ENCODE measurements at regions not wholly inside any gene's neighbourhood (a gene's known extent, or its start where the extent isn't known, plus 50 kb on each side); places are given as distances from the start of the nearest gene placed in this dataset.
A peak's percentile ranks its signal among the peaks of the same experiment; 100 is the strongest.
"Not testable (repeated sequence)": the region's sequence is repeated elsewhere in the genome, so short reads cannot be mapped to it uniquely, and the experiment has no call there.

DNA sequence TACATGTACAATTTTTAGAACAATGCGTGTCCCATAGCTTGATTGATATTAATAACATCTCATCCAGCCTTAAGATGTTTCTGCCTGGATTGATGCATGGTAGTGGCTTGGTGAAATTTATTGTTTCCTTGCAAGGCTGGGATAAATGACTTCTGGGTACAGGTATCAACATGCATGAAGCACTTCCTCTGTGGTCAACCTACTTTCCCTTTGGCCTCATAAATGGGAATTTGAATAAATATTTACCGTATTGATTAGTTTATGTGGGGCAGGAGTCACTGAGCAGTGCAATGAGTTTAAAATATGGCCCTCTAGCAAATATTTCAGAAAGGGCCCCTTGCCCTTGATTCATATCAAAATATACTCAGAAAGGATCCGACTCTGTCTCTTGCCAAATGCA is 83.9 kb upstream of the KCNE2 start:
- peak; percentile 51 for DNase-seq (ENCODE audit: low read depth)
- TF ChIP-seq, protein P1, sequence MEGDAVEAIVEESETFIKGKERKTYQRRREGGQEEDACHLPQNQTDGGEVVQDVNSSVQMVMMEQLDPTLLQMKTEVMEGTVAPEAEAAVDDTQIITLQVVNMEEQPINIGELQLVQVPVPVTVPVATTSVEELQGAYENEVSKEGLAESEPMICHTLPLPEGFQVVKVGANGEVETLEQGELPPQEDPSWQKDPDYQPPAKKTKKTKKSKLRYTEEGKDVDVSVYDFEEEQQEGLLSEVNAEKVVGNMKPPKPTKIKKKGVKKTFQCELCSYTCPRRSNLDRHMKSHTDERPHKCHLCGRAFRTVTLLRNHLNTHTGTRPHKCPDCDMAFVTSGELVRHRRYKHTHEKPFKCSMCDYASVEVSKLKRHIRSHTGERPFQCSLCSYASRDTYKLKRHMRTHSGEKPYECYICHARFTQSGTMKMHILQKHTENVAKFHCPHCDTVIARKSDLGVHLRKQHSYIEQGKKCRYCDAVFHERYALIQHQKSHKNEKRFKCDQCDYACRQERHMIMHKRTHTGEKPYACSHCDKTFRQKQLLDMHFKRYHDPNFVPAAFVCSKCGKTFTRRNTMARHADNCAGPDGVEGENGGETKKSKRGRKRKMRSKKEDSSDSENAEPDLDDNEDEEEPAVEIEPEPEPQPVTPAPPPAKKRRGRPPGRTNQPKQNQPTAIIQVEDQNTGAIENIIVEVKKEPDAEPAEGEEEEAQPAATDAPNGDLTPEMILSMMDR (IDR thresholded peaks at IDR 0.05; ENCODE audit: insufficient read depth, low read depth, low read length, missing control alignments), result no peak

DNA sequence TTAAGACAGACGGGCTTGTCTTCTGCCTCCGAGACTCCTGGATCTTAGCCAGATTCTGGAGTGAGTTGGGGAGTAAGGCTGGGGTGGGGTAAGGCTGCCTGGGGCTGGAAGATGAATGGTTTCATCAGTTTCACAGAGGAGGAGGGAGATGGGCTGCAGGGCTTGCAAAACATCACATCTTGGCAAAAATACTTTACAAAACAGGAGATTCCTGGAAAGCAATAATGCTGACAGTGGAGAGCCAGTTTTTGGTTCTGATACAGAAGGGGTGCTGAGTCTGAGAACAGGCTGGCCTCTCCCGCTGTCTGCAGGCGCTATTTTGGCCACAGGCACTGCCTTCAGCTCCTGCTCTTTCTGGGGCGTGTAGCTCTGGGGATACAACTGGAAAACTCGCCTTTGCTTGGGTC is 83.4 kb upstream of the KCNE2 start:
- peak; percentile 55 for DNase-seq (ENCODE audit: low read depth)
- H3K4me3 ChIP-seq (ENCODE audit: low read length), result no peak overlapping the region
- TF ChIP-seq, protein P1 (IDR thresholded peaks at IDR 0.05; ENCODE audit: insufficient read depth, low read depth, low read length, missing control alignments), result no peak

More for the DNA sequence above, 83.9 kb upstream of the KCNE2 start:
- H3K4me3 ChIP-seq (ENCODE audit: low read length), result no peak overlapping the region

DNA sequence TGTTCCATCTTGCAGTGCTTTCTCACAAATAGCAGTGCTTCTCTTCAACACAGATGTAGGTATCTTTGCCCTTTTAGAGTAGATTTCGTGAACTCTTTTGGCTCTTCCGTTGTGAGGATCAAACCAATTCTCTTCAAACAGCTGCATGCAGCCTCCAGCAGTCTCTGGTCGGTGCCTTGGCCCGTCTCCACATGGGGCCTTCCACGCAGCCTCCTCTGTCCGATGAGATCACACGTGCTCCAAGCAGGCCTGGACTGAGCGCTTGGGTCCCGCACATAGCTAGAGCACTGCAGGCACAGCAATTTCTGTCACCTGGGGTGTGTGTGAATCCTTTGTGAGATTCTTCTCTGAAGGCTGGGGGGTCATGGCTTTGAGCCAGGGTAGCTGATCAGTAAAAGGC is 82.8 kb upstream of the KCNE2 start:
- TF ChIP-seq, protein P1 (IDR thresholded peaks at IDR 0.05; ENCODE audit: insufficient read depth, low read depth, low read length, missing control alignments), result no peak

DNA sequence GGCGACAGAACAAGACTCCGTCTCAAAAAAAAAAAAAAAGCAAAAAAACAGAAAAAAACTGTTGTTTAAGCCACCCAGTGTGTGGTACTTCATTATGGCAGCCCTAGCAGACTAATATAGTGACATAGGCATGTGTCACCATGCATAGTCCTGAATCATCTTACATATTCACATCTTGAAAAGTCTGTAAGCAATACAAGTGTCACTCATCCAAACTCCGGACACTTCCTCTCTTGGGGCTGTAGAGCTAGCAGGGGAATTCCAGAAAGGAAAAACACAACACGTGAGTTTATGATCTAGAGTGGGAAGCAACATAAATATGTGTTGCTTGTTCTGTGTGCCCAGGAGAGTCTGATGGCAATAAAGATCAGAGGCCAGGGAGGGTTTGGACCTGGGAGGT is 81.6 kb upstream of the KCNE2 start:
- no peak overlapping the region for H3K4me3 ChIP-seq (ENCODE audit: low read length)
- peak; percentile 74 for DNase-seq (ENCODE audit: low read depth)
- TF ChIP-seq, protein P1 (IDR thresholded peaks at IDR 0.05; ENCODE audit: insufficient read depth, low read depth, low read length, missing control alignments), result no peak

More for the DNA sequence above, 82.8 kb upstream of the KCNE2 start:
- H3K4me3 ChIP-seq (ENCODE audit: low read length), result no peak overlapping the region
- peak; percentile 5 for DNase-seq (ENCODE audit: low read depth)

DNA sequence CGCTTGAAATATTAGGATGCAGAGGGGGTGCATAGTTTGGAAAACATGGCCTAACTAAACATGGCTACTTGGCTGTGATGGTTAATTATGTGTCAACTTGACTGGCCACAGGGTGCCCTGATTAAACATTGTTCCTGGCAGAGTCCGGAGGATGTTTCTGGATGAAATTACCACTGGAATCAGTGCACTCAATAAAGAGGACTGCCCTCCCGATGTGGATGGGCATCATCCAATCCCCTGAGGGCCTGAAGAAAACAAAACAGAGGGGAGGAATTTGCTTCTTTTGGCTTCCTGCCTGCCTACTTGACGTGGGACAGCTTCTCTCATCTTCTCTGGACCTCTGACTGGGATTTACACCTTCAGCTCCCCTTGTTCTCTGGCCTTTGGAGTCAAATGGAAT is 79.1 kb upstream of the KCNE2 start:
- H3K4me3 ChIP-seq (ENCODE audit: low read length), result no peak overlapping the region
- no peak for DNase-seq (ENCODE audit: low read depth)
- TF ChIP-seq, protein P1 (IDR thresholded peaks at IDR 0.05; ENCODE audit: insufficient read depth, low read depth, low read length, missing control alignments), result no peak

DNA sequence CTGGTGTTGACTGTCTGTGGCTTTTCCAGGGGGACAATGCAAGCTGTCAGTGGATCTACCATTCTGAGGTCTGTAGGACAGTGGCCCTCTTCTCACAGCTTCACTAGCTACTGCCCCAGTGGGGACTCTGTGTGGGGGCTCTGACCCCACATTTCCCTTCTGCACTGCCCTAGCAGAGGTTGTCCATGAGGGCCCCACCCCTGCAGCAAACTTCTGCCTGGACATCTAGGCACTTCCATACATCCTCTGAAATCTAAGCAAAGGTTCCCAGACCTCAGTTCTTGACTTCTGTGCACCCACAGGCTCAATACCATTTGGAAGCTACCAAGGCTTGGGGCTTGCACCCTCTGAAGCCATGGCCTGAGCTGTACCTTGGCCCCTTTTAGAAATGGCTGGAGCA is 75.8 kb upstream of the KCNE2 start:
- H3K4me3 ChIP-seq (ENCODE audit: low read length); DNase-seq (ENCODE audit: low read depth): not testable (repeated sequence)

DNA sequence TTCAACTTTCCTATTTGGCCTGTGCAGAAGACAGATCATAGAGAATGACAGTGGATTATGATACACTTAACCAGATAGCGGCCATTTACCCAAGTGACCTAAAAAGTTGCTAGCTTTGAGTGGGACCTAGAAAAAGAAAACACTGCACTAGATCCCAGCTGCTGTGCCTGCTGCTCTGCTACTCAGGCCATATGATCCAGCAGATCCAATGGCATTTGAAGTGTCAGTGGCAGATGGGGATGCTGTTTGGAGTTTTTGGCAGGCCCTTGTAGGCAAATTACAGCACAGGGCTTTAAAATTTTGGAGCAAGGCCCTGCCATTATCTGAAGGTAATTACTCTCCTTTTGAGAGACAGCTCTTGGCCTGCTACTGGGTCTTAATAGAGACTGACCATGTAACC is 74.0 kb upstream of the KCNE2 start:
- no peak for DNase-seq (ENCODE audit: low read depth)
- H3K4me3 ChIP-seq (ENCODE audit: low read length), result no peak overlapping the region
- TF ChIP-seq, protein P1 (IDR thresholded peaks at IDR 0.05; ENCODE audit: insufficient read depth, low read depth, low read length, missing control alignments), result no peak

All from epithelial cell of esophagus (primary cell).